ENCODE measurements at regions not wholly inside any gene's neighbourhood (a gene's known extent, or its start where the extent isn't known, plus 50 kb on each side); places are given as distances from the start of the nearest gene placed in this dataset.

DNA sequence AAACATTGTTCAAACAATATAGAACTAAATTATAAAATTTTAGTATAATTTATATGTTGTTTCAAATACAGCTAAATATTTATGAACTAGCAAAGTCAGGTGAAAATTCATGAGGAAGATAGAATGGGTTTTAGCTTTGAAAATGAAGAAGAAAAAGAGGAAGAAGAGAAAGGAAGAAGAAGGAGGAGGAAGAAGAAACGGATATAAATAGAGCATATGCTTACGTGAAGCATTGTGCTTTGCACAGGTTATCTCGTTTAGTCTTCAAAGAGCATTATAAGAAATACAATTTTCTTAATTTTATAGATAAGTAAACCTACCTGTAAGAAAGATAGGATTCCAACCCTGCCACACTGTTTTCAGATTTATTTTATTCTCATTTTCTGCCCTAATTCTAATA lies 620.6 kb upstream of the DAB2 start:
- TF ChIP-seq, protein P1, sequence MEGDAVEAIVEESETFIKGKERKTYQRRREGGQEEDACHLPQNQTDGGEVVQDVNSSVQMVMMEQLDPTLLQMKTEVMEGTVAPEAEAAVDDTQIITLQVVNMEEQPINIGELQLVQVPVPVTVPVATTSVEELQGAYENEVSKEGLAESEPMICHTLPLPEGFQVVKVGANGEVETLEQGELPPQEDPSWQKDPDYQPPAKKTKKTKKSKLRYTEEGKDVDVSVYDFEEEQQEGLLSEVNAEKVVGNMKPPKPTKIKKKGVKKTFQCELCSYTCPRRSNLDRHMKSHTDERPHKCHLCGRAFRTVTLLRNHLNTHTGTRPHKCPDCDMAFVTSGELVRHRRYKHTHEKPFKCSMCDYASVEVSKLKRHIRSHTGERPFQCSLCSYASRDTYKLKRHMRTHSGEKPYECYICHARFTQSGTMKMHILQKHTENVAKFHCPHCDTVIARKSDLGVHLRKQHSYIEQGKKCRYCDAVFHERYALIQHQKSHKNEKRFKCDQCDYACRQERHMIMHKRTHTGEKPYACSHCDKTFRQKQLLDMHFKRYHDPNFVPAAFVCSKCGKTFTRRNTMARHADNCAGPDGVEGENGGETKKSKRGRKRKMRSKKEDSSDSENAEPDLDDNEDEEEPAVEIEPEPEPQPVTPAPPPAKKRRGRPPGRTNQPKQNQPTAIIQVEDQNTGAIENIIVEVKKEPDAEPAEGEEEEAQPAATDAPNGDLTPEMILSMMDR (conservative IDR thresholded peaks at IDR 0.05; ENCODE audit: low read depth, low read length) = no peak
- no peak for DNase-seq (ENCODE audit: low read depth)
- H3K4me3 ChIP-seq (ENCODE audit: low read length) = no peak overlapping the region

DNA sequence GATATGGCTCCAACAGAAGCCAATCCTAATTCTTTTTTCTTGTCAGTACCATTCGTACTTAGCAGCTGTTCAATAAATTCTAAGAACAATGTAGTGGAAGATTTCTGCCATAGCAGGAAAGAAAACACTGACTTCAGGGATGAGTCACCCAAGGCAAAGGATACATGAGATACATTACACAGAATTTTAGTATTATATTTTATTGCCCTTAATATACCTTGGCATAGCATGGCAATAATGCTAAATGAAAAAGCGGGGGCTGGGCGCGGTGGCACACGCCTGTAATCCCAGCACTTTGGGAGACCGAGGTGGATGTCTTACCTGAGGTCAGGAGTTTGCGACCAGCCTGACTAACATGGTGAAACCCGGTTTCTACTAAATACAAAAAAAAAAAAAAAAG lies 619.1 kb upstream of the DAB2 start:
- no peak for DNase-seq (ENCODE audit: low read depth)
- no peak overlapping the region for H3K4me3 ChIP-seq (ENCODE audit: low read length)
- TF ChIP-seq, protein P1 (conservative IDR thresholded peaks at IDR 0.05; ENCODE audit: low read depth, low read length) = no peak

DNA sequence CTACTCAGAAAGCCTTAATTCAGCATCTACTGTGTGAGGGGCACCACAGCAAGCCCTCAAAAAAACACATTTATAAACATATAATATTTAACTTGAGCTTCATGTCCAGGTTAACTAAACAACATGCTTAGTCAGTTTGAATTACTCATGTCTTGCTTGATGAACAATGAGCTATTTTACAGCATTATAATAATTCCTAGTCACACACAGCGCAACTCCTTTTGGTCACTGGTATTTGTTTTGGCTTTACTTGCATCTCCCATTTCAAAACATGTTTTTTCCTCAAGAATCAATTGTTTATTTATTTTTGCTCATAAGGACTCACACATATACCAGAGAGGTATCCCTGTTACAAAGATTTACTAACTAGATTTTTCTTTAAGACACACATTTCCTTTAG lies 616.7 kb upstream of the DAB2 start:
- no peak for DNase-seq (ENCODE audit: low read depth)
- TF ChIP-seq, protein P1 (conservative IDR thresholded peaks at IDR 0.05; ENCODE audit: low read depth, low read length) = no peak
- no peak overlapping the region for H3K4me3 ChIP-seq (ENCODE audit: low read length)

DNA sequence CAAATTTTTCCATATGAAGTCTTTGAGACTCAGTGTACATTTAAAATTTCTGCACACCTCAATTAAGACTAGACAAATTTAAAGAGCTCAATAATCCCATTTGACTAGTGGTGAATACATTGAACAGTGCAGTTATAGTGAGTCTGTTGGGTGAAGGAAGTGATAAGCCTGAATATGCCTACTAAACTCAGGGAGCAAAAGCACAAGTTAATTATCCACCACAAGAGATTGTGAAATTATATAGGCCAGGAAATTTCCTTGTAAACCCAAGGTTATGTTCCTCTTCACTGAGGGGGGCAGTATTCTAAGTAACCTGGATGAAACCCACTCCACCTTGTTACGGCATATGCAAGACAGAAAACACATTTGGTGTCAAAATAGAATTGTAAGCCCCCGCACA lies 612.9 kb upstream of the DAB2 start:
- TF ChIP-seq, protein P1 (conservative IDR thresholded peaks at IDR 0.05; ENCODE audit: low read depth, low read length) = no peak
- no peak overlapping the region for H3K4me3 ChIP-seq (ENCODE audit: low read length)
- no peak for DNase-seq (ENCODE audit: low read depth)

DNA sequence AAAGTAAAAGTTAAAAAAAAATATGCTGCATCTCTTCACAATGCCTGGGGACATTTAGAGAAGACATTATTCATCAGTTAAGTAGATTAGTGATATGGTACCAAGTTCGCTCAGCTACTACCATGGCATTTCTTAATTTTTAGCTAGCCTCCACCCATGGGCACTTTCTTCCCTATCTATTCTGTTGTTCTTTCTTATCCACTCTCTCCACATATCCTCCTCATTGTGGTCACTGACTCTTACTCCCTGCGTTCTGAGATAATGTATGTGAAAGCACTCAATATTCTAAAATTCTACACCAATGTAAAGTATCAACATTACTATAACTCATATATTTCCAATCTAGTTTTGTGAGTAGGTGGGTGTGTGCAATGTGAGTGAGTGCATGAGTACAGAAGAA lies 609.7 kb upstream of the DAB2 start:
- no peak overlapping the region for H3K4me3 ChIP-seq (ENCODE audit: low read length)
- DNase-seq (ENCODE audit: low read depth) = no peak
- TF ChIP-seq, protein P1 (conservative IDR thresholded peaks at IDR 0.05; ENCODE audit: low read depth, low read length) = no peak

DNA sequence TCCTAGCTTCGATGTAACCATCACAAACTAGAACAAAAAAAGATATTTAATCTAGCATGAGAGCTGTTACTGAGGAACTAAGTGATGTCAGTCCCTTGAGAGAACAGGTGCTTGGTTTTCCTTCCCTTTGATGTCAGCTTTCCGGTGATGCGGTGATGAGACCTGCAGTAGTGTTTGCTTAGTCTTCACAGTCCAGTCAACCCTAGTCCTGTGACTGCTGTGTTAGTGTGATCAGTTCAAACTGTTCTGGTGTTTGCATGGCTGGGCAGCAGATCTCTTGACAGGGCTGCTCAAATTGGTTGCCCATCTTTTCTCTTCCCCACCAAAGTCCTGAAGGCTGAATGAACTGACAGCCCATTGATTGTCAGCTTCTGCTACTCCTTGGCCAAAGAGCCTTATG lies 608.6 kb upstream of the DAB2 start:
- no peak for DNase-seq (ENCODE audit: low read depth)
- TF ChIP-seq, protein P1 (conservative IDR thresholded peaks at IDR 0.05; ENCODE audit: low read depth, low read length) = no peak
- H3K4me3 ChIP-seq (ENCODE audit: low read length) = no peak overlapping the region

DNA sequence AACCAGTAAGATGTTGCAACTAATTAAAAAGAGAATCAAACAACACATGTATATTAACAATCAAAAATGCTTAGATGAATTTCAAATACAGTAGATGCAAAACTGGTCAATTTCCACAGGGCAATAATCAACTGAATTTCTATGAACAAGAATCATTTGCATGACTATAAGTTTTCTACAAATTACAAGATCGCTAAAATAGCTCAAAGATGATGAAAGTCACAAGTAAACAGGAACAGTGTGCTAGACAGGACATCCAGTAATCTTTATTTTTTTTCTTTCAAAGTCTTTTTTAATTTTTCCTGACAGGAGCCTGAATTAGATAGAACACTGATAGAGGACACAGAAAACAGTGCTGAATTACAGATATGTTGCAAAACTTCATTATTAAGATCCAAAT lies 608.2 kb upstream of the DAB2 start:
- no peak for DNase-seq (ENCODE audit: low read depth)
- TF ChIP-seq, protein P1 (conservative IDR thresholded peaks at IDR 0.05; ENCODE audit: low read depth, low read length) = no peak
- H3K4me3 ChIP-seq (ENCODE audit: low read length) = no peak overlapping the region

All from retinal pigment epithelial cell (primary cell).